Keratinocyte (primary cell): ENCODE measurements at regions not wholly inside any gene's neighbourhood (a gene's known extent, or its start where the extent isn't known, plus 50 kb on each side); places are given as distances from the start of the nearest gene placed in this dataset.

ENCODE experiments used
- EZH2 ChIP-seq: IDR thresholded peaks from one replicate; pipeline ENCODE4 v1.6.1; 2012; ENCODE audit warnings: inconsistent platforms, mild to moderate bottlenecking, low read length, moderate library complexity
- TF ChIP-seq, protein P1 (sequence below), 3 experiments: IDR thresholded peaks in 1 of 3; conservative IDR thresholded peaks in 1 of 3; optimal IDR thresholded peaks in 1 of 3; 2 replicates in 2 of 3; 3 replicates in 1 of 3; pipeline versions ENCODE3 to v1.5.1; 2011; ENCODE audit warnings: low read length in 3 of 3, mild to moderate bottlenecking in 3 of 3, moderate library complexity in 2 of 3, control low read depth in 1 of 3, inconsistent platforms in 1 of 3; ENCODE audit not compliant: insufficient read depth in 2 of 3; ENCODE audit errors: extremely low read depth in 1 of 3

- TF ChIP-seq, protein P1, sequence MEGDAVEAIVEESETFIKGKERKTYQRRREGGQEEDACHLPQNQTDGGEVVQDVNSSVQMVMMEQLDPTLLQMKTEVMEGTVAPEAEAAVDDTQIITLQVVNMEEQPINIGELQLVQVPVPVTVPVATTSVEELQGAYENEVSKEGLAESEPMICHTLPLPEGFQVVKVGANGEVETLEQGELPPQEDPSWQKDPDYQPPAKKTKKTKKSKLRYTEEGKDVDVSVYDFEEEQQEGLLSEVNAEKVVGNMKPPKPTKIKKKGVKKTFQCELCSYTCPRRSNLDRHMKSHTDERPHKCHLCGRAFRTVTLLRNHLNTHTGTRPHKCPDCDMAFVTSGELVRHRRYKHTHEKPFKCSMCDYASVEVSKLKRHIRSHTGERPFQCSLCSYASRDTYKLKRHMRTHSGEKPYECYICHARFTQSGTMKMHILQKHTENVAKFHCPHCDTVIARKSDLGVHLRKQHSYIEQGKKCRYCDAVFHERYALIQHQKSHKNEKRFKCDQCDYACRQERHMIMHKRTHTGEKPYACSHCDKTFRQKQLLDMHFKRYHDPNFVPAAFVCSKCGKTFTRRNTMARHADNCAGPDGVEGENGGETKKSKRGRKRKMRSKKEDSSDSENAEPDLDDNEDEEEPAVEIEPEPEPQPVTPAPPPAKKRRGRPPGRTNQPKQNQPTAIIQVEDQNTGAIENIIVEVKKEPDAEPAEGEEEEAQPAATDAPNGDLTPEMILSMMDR (optimal IDR thresholded peaks at IDR 0.05 in 1 of 3, IDR thresholded peaks at IDR 0.05 in 1 of 3, conservative IDR thresholded peaks at IDR 0.05 in 1 of 3; ENCODE audit: extremely low read depth in 1 of 3, insufficient read depth in 2 of 3, low read length in 3 of 3), result no peak
- no peak for TF ChIP-seq EZH2
Observed at GRCh38 chr20:24797745-24798655, 151.1 kb upstream of the CST7 start.
